CD4-positive, alpha-beta T cell treated with Interleukin-17A for 1 hour (primary cell): ENCODE measurements at regions not wholly inside any gene's neighbourhood (a gene's known extent, or its start where the extent isn't known, plus 50 kb on each side); places are given as distances from the start of the nearest gene placed in this dataset.
"Not testable (repeated sequence)": the region's sequence is repeated elsewhere in the genome, so short reads cannot be mapped to it uniquely, and the experiment has no call there.

Experiments
- DNase-seq: peaks from one replicate; pipeline ENCODE4 v3.0.0-alpha.2; 2020

- DNase-seq, result no peak
These were observed 251.5 kb upstream of the CWC22 start for GRCh38 chr2:180258579-180258978.

- DNase-seq, result no peak
These were observed 251.0 kb upstream of the CWC22 start for GRCh38 chr2:180258041-180258537.

GRCh38 chr2:180257247-180257646 lies 250.2 kb upstream of the CWC22 start:
- DNase-seq, result no peak

- no peak for DNase-seq
These were observed 248.9 kb upstream of the CWC22 start for GRCh38 chr2:180255981-180256380.

GRCh38 chr2:180254872-180255271 lies 247.8 kb upstream of the CWC22 start:
- DNase-seq, result no peak

- no peak for DNase-seq
These were observed 240.6 kb upstream of the CWC22 start for GRCh38 chr2:180247658-180248057.

GRCh38 chr2:180246268-180246667 lies 239.2 kb upstream of the CWC22 start:
- DNase-seq, result no peak

- no peak for DNase-seq
These were observed 233.7 kb upstream of the CWC22 start for GRCh38 chr2:180240774-180241173.

GRCh38 chr2:180238729-180239128 lies 231.6 kb upstream of the CWC22 start:
- no peak for DNase-seq

GRCh38 chr2:180236061-180236460 lies 229.0 kb upstream of the CWC22 start:
- DNase-seq, result not testable (repeated sequence)

- not testable (repeated sequence) for DNase-seq
These were observed 228.4 kb upstream of the CWC22 start for GRCh38 chr2:180235506-180235905.

- not testable (repeated sequence) for DNase-seq
These were observed 227.9 kb upstream of the CWC22 start for GRCh38 chr2:180234991-180235390.

GRCh38 chr2:180231015-180231414 lies 223.9 kb upstream of the CWC22 start:
- DNase-seq, result no peak

GRCh38 chr2:180227461-180227860 lies 220.4 kb upstream of the CWC22 start:
- DNase-seq, result no peak

- DNase-seq, result no peak
These were observed 218.0 kb upstream of the CWC22 start for GRCh38 chr2:180225118-180225517.

GRCh38 chr2:180222644-180223043 lies 215.5 kb upstream of the CWC22 start:
- DNase-seq, result no peak

- no peak for DNase-seq
These were observed 212.4 kb upstream of the CWC22 start for GRCh38 chr2:180219491-180219890.

GRCh38 chr2:180208841-180209240 lies 201.7 kb upstream of the CWC22 start:
- no peak for DNase-seq

- no peak for DNase-seq
These were observed 198.6 kb upstream of the CWC22 start for GRCh38 chr2:180205621-180206235.

- no peak for DNase-seq
These were observed 196.9 kb upstream of the CWC22 start for GRCh38 chr2:180203972-180204371.

- DNase-seq, result no peak
These were observed 195.4 kb upstream of the CWC22 start for GRCh38 chr2:180202467-180202951.

- DNase-seq, result no peak
These were observed 189.4 kb upstream of the CWC22 start for GRCh38 chr2:180196419-180196977.

GRCh38 chr2:180195847-180196246 lies 188.8 kb upstream of the CWC22 start:
- no peak for DNase-seq

- DNase-seq, result no peak
These were observed 184.5 kb upstream of the CWC22 start for GRCh38 chr2:180191432-180192124.
